ENCODE measurements at regions not wholly inside any gene's neighbourhood (a gene's known extent, or its start where the extent isn't known, plus 50 kb on each side); places are given as distances from the start of the nearest gene placed in this dataset.

DNA sequence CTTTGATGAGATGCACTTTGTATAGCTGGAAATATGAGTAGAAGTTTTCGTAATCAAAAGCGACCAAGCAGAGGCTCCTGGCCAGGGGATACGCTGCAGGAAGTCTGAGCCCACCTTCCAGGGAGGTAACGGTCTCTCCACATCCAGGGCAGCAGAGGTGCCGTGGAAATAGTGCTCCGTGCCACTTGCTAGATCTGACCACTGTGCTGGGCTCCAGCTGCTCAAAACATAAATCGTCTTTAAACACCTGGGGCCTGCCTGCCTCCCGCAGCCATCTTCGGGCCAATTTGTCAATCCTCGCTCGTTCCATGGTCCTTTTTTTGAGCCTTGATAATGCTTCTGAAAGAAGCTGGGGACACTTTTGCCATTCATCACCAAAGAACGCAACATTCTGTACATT, 445.0 kb downstream of the ZNF536 start:
- no peak overlapping the region for H3K4me2 ChIP-seq (ENCODE audit: low read depth, low read length)
- H3K9me2 ChIP-seq (replicated peaks; ENCODE audit: insufficient read depth, low read length): no peaks in the 10 kb centered on the region
- peaks cover 43% of the 10 kb centered on the region for H3K27me3 ChIP-seq (replicated peaks; ENCODE audit: insufficient read depth, low read length)
- no peak for DNase-seq
- no peak overlapping the region for H3K4me3 ChIP-seq (ENCODE audit: low read length)
- no peaks in the 10 kb centered on the region for H3K79me2 ChIP-seq (ENCODE audit: low read length)
- H3F3A ChIP-seq (ENCODE audit: insufficient read depth, low read length): no peaks in the 10 kb centered on the region
- no peak overlapping the region for H3K27ac ChIP-seq (ENCODE audit: low read length)
- TF ChIP-seq EZH2 (optimal IDR thresholded peaks at IDR 0.05; ENCODE audit: low read depth, low read length) (no peak), EZH2phosphoT487 (IDR thresholded peaks at IDR 0.05; ENCODE audit: low read length) (no peak)
- TF ChIP-seq, protein P1, sequence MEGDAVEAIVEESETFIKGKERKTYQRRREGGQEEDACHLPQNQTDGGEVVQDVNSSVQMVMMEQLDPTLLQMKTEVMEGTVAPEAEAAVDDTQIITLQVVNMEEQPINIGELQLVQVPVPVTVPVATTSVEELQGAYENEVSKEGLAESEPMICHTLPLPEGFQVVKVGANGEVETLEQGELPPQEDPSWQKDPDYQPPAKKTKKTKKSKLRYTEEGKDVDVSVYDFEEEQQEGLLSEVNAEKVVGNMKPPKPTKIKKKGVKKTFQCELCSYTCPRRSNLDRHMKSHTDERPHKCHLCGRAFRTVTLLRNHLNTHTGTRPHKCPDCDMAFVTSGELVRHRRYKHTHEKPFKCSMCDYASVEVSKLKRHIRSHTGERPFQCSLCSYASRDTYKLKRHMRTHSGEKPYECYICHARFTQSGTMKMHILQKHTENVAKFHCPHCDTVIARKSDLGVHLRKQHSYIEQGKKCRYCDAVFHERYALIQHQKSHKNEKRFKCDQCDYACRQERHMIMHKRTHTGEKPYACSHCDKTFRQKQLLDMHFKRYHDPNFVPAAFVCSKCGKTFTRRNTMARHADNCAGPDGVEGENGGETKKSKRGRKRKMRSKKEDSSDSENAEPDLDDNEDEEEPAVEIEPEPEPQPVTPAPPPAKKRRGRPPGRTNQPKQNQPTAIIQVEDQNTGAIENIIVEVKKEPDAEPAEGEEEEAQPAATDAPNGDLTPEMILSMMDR (IDR thresholded peaks at IDR 0.05; ENCODE audit: low read length): no peak
- no peaks in the 10 kb centered on the region for H4K20me1 ChIP-seq (ENCODE audit: insufficient read depth, low read length)
- no peak overlapping the region for H2AFZ ChIP-seq (ENCODE audit: low read length)
- no peaks in the 10 kb centered on the region for H3K9me3 ChIP-seq (replicated peaks; ENCODE audit: insufficient read depth, low read length)
- no peak overlapping the region for H3K9ac ChIP-seq (ENCODE audit: low read length)
- H3K4me1 ChIP-seq (ENCODE audit: low read length): no peaks in the 10 kb centered on the region
- H3K36me3 ChIP-seq (replicated peaks; ENCODE audit: insufficient read depth, low read length): no peaks in the 10 kb centered on the region

DNA sequence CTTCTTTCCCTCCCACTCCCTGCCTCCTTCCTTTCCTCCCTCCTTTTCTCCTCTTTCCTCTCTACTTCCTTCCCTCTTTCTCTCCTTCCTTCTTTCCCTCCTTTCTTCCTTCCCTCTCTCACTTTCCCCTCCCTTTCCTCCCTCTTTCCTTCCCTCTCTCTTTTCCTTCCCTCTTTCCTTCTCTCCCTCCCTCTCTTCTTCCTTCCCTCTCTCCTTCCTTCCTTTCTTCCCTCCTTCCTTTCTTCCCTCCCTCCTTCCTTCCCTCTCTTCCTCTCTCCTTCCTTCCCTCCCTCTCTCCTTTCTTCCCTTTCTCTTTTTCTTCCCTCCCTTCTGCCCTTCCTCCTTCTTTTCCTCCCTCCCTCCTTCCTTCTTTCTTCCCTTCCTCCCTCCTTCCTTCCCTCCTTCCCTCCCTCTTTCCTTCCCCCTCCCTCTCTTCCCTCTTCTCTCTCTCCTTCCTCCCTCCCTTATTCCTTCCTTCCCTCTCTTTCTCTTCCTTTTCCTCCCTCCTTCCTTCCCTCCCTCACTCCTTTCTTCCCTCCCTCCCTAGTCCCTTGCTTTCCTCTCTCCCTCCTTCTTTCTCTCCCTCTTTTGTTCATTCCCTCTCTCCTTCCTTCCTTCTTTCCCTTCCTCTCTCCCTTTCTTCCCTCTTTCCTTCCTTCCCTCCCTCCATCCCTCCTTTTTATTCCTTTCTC, 443.9 kb downstream of the ZNF536 start:
- no peaks in the 10 kb centered on the region for H3K4me1 ChIP-seq (ENCODE audit: low read length)

DNA sequence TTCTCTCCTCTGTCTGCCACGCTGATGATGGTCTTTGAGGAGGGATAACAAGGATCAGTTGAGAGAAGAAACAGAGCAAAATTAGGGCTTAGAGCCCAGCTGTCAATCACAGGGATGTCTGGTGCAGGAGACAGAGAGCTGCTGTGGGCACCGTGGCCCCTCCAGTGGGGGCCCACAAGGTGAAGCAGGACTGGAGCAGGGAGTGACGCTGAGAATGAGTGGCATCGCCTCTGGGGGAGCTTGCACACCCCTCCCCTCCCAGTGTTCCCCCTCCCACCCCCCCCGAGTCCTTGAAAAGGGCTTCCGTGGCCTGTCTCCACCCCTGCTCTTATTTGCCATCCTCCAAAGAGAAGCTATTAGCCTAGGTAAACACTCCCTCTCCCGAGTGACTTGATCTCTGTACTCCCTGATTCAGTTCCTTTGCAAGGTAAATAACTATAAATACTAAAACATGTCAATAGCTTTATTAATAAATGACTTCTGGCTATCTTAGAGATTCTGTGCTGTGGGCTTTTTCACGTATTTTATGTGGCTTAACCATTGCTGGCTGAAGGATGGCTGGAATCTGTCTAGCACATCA, 440.0 kb downstream of the ZNF536 start:
- peaks cover 5% of the 10 kb centered on the region for H3K27me3 ChIP-seq (replicated peaks; ENCODE audit: insufficient read depth, low read length)
- no peak overlapping the region for H3K9ac ChIP-seq (ENCODE audit: low read length)

More for the DNA sequence above, 443.9 kb downstream of the ZNF536 start:
- H3K4me2 ChIP-seq (ENCODE audit: low read depth, low read length): no peak overlapping the region
- H3K9ac ChIP-seq (ENCODE audit: low read length): no peak overlapping the region
- H3K36me3 ChIP-seq (replicated peaks; ENCODE audit: insufficient read depth, low read length): no peaks in the 10 kb centered on the region
- H3K27me3 ChIP-seq (replicated peaks; ENCODE audit: insufficient read depth, low read length): peaks cover 36% of the 10 kb centered on the region
- no peak for DNase-seq
- no peak overlapping the region for H3K4me3 ChIP-seq (ENCODE audit: low read length)
- H3F3A ChIP-seq (ENCODE audit: insufficient read depth, low read length): no peaks in the 10 kb centered on the region
- H3K27ac ChIP-seq (ENCODE audit: low read length): no peak overlapping the region
- no peaks in the 10 kb centered on the region for H3K9me2 ChIP-seq (replicated peaks; ENCODE audit: insufficient read depth, low read length)
- no peaks in the 10 kb centered on the region for H3K9me3 ChIP-seq (replicated peaks; ENCODE audit: insufficient read depth, low read length)
- no peaks in the 10 kb centered on the region for H4K20me1 ChIP-seq (ENCODE audit: insufficient read depth, low read length)
- no peak for TF ChIP-seq EZH2 (optimal IDR thresholded peaks at IDR 0.05; ENCODE audit: low read depth, low read length)
- no peak for TF ChIP-seq EZH2phosphoT487 (IDR thresholded peaks at IDR 0.05; ENCODE audit: low read length)
- TF ChIP-seq, protein P1 (IDR thresholded peaks at IDR 0.05; ENCODE audit: low read length): no peak
- H3K79me2 ChIP-seq (ENCODE audit: low read length): no peaks in the 10 kb centered on the region
- no peak overlapping the region for H2AFZ ChIP-seq (ENCODE audit: low read length)

More for the DNA sequence above, 440.0 kb downstream of the ZNF536 start:
- Histone ChIP-seq H3K9me2 (replicated peaks; ENCODE audit: insufficient read depth, low read length) (no peaks in the 10 kb centered on the region), H3K36me3 (replicated peaks; ENCODE audit: insufficient read depth, low read length) (no peaks in the 10 kb centered on the region), H3K27ac (ENCODE audit: low read length) (no peak overlapping the region), H2AFZ (ENCODE audit: low read length) (no peak overlapping the region), H3K4me2 (ENCODE audit: low read depth, low read length) (no peak overlapping the region), H3F3A (ENCODE audit: insufficient read depth, low read length) (no peaks in the 10 kb centered on the region), H3K9me3 (replicated peaks; ENCODE audit: insufficient read depth, low read length) (no peaks in the 10 kb centered on the region), H4K20me1 (ENCODE audit: insufficient read depth, low read length) (no peaks in the 10 kb centered on the region), H3K4me3 (ENCODE audit: low read length) (no peak overlapping the region), H3K4me1 (ENCODE audit: low read length) (no peaks in the 10 kb centered on the region), H3K79me2 (ENCODE audit: low read length) (no peaks in the 10 kb centered on the region)
- DNase-seq: no peak
- TF ChIP-seq EZH2phosphoT487 (IDR thresholded peaks at IDR 0.05; ENCODE audit: low read length): no peak
- no peak for TF ChIP-seq EZH2 (optimal IDR thresholded peaks at IDR 0.05; ENCODE audit: low read depth, low read length)
- TF ChIP-seq, protein P1 (IDR thresholded peaks at IDR 0.05; ENCODE audit: low read length): no peak

Measured in MM.1S (cell line).